KMS-11 (cell line): ENCODE measurements at regions not wholly inside any gene's neighbourhood (a gene's known extent, or its start where the extent isn't known, plus 50 kb on each side); places are given as distances from the start of the nearest gene placed in this dataset.

Source experiments
- H2AFZ ChIP-seq: fragments of 200-600 bp; sonication (generic); 2 replicates; pipeline ENCODE4 v1.6.1; 2016; ENCODE audit warnings: antibody characterized with exemption, mixed run types, low read depth
- H3K27ac ChIP-seq: fragments of 200-600 bp; sonication (generic); 2 replicates; pipeline ENCODE4 v1.6.1; 2016; ENCODE audit warnings: mild to moderate bottlenecking, mixed run types
- H3K27me3 ChIP-seq: fragments of 200-600 bp; sonication (generic); 2 replicates; pipeline ENCODE4 v1.6.1; 2017; ENCODE audit warnings: mild to moderate bottlenecking, low read depth, mixed run types, moderate library complexity; ENCODE audit not compliant: insufficient read depth
- H3K36me3 ChIP-seq: fragments of 200-600 bp; sonication (generic); 2 replicates; pipeline ENCODE4 v1.6.1; 2017; ENCODE audit warnings: mild to moderate bottlenecking, mixed run types; ENCODE audit not compliant: insufficient read depth
- H3K4me1 ChIP-seq: fragments of 200-600 bp; sonication (generic); 2 replicates; pipeline ENCODE4 v1.6.1; 2016; ENCODE audit warnings: mild to moderate bottlenecking, low read depth, mixed run types; ENCODE audit not compliant: poor library complexity, severe bottlenecking
- H3K4me2 ChIP-seq: fragments of 200-600 bp; sonication (generic); 2 replicates; pipeline ENCODE4 v1.7.0; 2016; ENCODE audit warnings: mild to moderate bottlenecking, mixed run types
- H3K4me3 ChIP-seq: fragments of 200-600 bp; sonication (generic); IDR thresholded peaks from 2 replicates; pipeline ENCODE4 v1.6.1; 2017; ENCODE audit warnings: low read depth, low read length, mixed read lengths; ENCODE audit not compliant: insufficient read depth
- H3K79me2 ChIP-seq: fragments of 200-600 bp; sonication (generic); 2 replicates; pipeline ENCODE4 v1.6.1; 2016; ENCODE audit warnings: low read depth, mixed run types; ENCODE audit not compliant: insufficient read depth
- H3K9ac ChIP-seq: fragments of 200-600 bp; sonication (generic); 2 replicates; pipeline ENCODE4 v1.6.1; 2016; ENCODE audit warnings: mild to moderate bottlenecking, mixed run types
- H4K20me1 ChIP-seq: fragments of 200-600 bp; sonication (generic); 2 replicates; pipeline ENCODE4 v1.6.1; 2016; ENCODE audit warnings: mild to moderate bottlenecking, mixed run types; ENCODE audit not compliant: insufficient read depth
- CTCF ChIP-seq: fragments of 200-600 bp; sonication (generic); conservative IDR thresholded peaks from 2 replicates; pipeline ENCODE4 v1.6.1; 2017; ENCODE audit warnings: low read depth, mild to moderate bottlenecking, antibody characterized with exemption, low read length, moderate library complexity, mixed read lengths

- no peak overlapping the region for H3K27ac ChIP-seq
- no peaks in the 10 kb centered on the region for H3K27me3 ChIP-seq
- no peaks in the 10 kb centered on the region for H3K4me1 ChIP-seq
- no peaks in the 10 kb centered on the region for H3K36me3 ChIP-seq
- no peak overlapping the region for H2AFZ ChIP-seq
- no peaks in the 10 kb centered on the region for H4K20me1 ChIP-seq
- H3K9ac ChIP-seq: no peak overlapping the region
- no peak overlapping the region for H3K4me3 ChIP-seq
- H3K4me2 ChIP-seq: no peak overlapping the region
- H3K79me2 ChIP-seq: no peaks in the 10 kb centered on the region
- no peak for TF ChIP-seq CTCF
These were observed 161.5 kb upstream of the VASH1 start for GRCh38 chr14:76599559-76600287.

GRCh38 chr14:76603713-76604112 is 157.6 kb upstream of the VASH1 start:
- Histone ChIP-seq H2AFZ (no peak overlapping the region), H3K4me3 (no peak overlapping the region), H3K79me2 (no peaks in the 10 kb centered on the region), H3K36me3 (no peaks in the 10 kb centered on the region), H3K4me1 (no peaks in the 10 kb centered on the region), H3K4me2 (no peak overlapping the region), H3K9ac (no peak overlapping the region), H4K20me1 (no peaks in the 10 kb centered on the region), H3K27me3 (no peaks in the 10 kb centered on the region), H3K27ac (no peak overlapping the region)
- no peak for TF ChIP-seq CTCF

- no peaks in the 10 kb centered on the region for H3K36me3 ChIP-seq
- no peaks in the 10 kb centered on the region for H3K79me2 ChIP-seq
- H4K20me1 ChIP-seq: no peaks in the 10 kb centered on the region
- no peak overlapping the region for H3K27ac ChIP-seq
- no peak overlapping the region for H3K9ac ChIP-seq
- H3K4me2 ChIP-seq: no peak overlapping the region
- H3K27me3 ChIP-seq: no peaks in the 10 kb centered on the region
- TF ChIP-seq CTCF: no peak
- H3K4me3 ChIP-seq: no peak overlapping the region
- H2AFZ ChIP-seq: no peak overlapping the region
- no peaks in the 10 kb centered on the region for H3K4me1 ChIP-seq
These were observed 153.8 kb upstream of the VASH1 start for GRCh38 chr14:76607510-76607909.

- Histone ChIP-seq H3K27ac (no peak overlapping the region), H3K4me1 (no peaks in the 10 kb centered on the region), H3K4me2 (no peak overlapping the region), H3K4me3 (no peak overlapping the region), H3K36me3 (no peaks in the 10 kb centered on the region), H3K79me2 (no peaks in the 10 kb centered on the region), H3K9ac (no peak overlapping the region), H3K27me3 (no peaks in the 10 kb centered on the region), H4K20me1 (no peaks in the 10 kb centered on the region), H2AFZ (no peak overlapping the region)
- TF ChIP-seq CTCF: no peak
These were observed 148.6 kb upstream of the VASH1 start for GRCh38 chr14:76612654-76613053.
